Left ventricle myocardium inferior (tissue), 1 donor: ENCODE measurements at regions not wholly inside any gene's neighbourhood (a gene's known extent, or its start where the extent isn't known, plus 50 kb on each side); places are given as distances from the start of the nearest gene placed in this dataset.

Source experiments
- DNase-seq: peaks from one replicate; pipeline ENCODE4 v3.0.0-alpha.2; 2020
- H3K27ac ChIP-seq: fragments of 200-600 bp; replicated peaks from 2 replicates; pipeline ENCODE4 v1.8.0; 2021
- H3K27me3 ChIP-seq: fragments of 200-600 bp; 2 replicates; pipeline ENCODE4 v1.8.0; 2021; ENCODE audit warnings: low read depth
- H3K36me3 ChIP-seq: fragments of 200-600 bp; 2 replicates; pipeline ENCODE4 v1.8.0; 2021
- H3K4me1 ChIP-seq: fragments of 200-600 bp; 2 replicates; pipeline ENCODE4 v1.8.0; 2021
- H3K4me3 ChIP-seq: fragments of 200-600 bp; 2 replicates; pipeline ENCODE4 v1.8.0; 2021; ENCODE audit warnings: mild to moderate bottlenecking, moderate library complexity
- H3K9me3 ChIP-seq: fragments of 200-600 bp; replicated peaks from 2 replicates; pipeline ENCODE4 v1.8.0; 2021
- CTCF ChIP-seq: fragments of 200-600 bp; IDR thresholded peaks from 2 replicates; pipeline ENCODE4 v1.8.0; 2021; ENCODE audit warnings: antibody characterized with exemption, mild to moderate bottlenecking, borderline replicate concordance
- intact Hi-C: fragments of 100-400 bp; cut with micrococcal nuclease; formaldehyde crosslinking; loops from one replicate; pipeline ENCODE4 v1.11.0; 2022
- donor health status: DM: no; HTN: yes; CAD: no; lungs with severe emphysema.

- no peaks in the 10 kb centered on the region for H3K36me3 ChIP-seq
- no peak for TF ChIP-seq CTCF
- intact Hi-C loops = no loop called here
- no peak overlapping the region for H3K4me3 ChIP-seq
- no peaks in the 10 kb centered on the region for H3K27me3 ChIP-seq
- H3K9me3 ChIP-seq = no peaks in the 10 kb centered on the region
- no peak for DNase-seq
- H3K4me1 ChIP-seq = no peaks in the 10 kb centered on the region
- H3K27ac ChIP-seq = no peak overlapping the region
Observed at GRCh38 chr11:40062616-40063015, 1396.8 kb downstream of the LRRC4C start.

GRCh38 chr11:40061221-40061620 is 1398.2 kb downstream of the LRRC4C start:
- intact Hi-C loops = no loop called here
- no peak for DNase-seq

GRCh38 chr11:40054631-40055030 is 1404.8 kb downstream of the LRRC4C start:
- H3K4me3 ChIP-seq = no peak overlapping the region
- intact Hi-C loops = no loop called here
- peaks cover 4% of the 10 kb centered on the region for H3K9me3 ChIP-seq
- no peaks in the 10 kb centered on the region for H3K36me3 ChIP-seq
- H3K4me1 ChIP-seq = no peaks in the 10 kb centered on the region
- TF ChIP-seq CTCF = no peak
- H3K27ac ChIP-seq = no peak overlapping the region
- DNase-seq = no peak
- no peaks in the 10 kb centered on the region for H3K27me3 ChIP-seq

More at GRCh38 chr11:40061221-40061620, 1398.2 kb downstream of the LRRC4C start:
- Histone ChIP-seq H3K9me3 (no peaks in the 10 kb centered on the region), H3K4me3 (no peak overlapping the region), H3K27me3 (no peaks in the 10 kb centered on the region), H3K27ac (no peak overlapping the region), H3K4me1 (no peaks in the 10 kb centered on the region), H3K36me3 (no peaks in the 10 kb centered on the region)
- TF ChIP-seq CTCF = no peak

GRCh38 chr11:40045312-40045711 is 1414.1 kb downstream of the LRRC4C start:
- no peak for DNase-seq
- Histone ChIP-seq H3K36me3 (no peaks in the 10 kb centered on the region), H3K27ac (no peak overlapping the region), H3K4me1 (no peaks in the 10 kb centered on the region), H3K9me3 (peaks cover 52% of the 10 kb centered on the region), H3K27me3 (no peaks in the 10 kb centered on the region), H3K4me3 (no peak overlapping the region)
- intact Hi-C loops = no loop called here
- no peak for TF ChIP-seq CTCF

- Histone ChIP-seq H3K36me3 (no peaks in the 10 kb centered on the region), H3K27ac (no peak overlapping the region), H3K9me3 (peaks cover 16% of the 10 kb centered on the region), H3K4me1 (no peaks in the 10 kb centered on the region), H3K4me3 (no peak overlapping the region), H3K27me3 (no peaks in the 10 kb centered on the region)
- TF ChIP-seq CTCF = no peak
- intact Hi-C loops = no loop called here
- no peak for DNase-seq
Observed at GRCh38 chr11:40037005-40037404, 1422.4 kb downstream of the LRRC4C start.

GRCh38 chr11:40032331-40032730 is 1427.1 kb downstream of the LRRC4C start:
- Histone ChIP-seq H3K36me3 (no peaks in the 10 kb centered on the region), H3K27me3 (no peaks in the 10 kb centered on the region), H3K27ac (no peak overlapping the region), H3K4me3 (no peak overlapping the region), H3K4me1 (no peaks in the 10 kb centered on the region), H3K9me3 (peaks cover 21% of the 10 kb centered on the region)
- no peak for DNase-seq
- intact Hi-C loops = no loop called here
- no peak for TF ChIP-seq CTCF
